DND-41 (cell line): ENCODE measurements at regions not wholly inside any gene's neighbourhood (a gene's known extent, or its start where the extent isn't known, plus 50 kb on each side); places are given as distances from the start of the nearest gene placed in this dataset.

Experiments used
- ATAC-seq: fragments of 200-7000 bp; cut with Tn5 transposase; 3 replicates; pipeline ENCODE4 v1.9.1; 2021; ENCODE audit warnings: low read depth; ENCODE audit not compliant: insufficient read depth
- DNase-seq: peaks from one replicate; pipeline ENCODE4 v3.0.0-alpha.2; 2020
- H2AFZ ChIP-seq: 2 replicates; pipeline ENCODE4 v1.6.0; 2012; ENCODE audit warnings: low read depth, low read length
- H3K27ac ChIP-seq: 2 replicates; pipeline ENCODE4 v1.5.1; 2012; ENCODE audit warnings: low read length, inconsistent platforms
- H3K27me3 ChIP-seq: fragments of 200-600 bp; sonication (generic); 2 replicates; pipeline ENCODE4 v1.6.0; 2012; ENCODE audit warnings: low read length, mild to moderate bottlenecking, inconsistent platforms; ENCODE audit not compliant: insufficient read depth, poor library complexity
- H3K36me3 ChIP-seq: 2 replicates; pipeline ENCODE4 v1.5.1; 2012; ENCODE audit warnings: low read length, inconsistent platforms; ENCODE audit not compliant: insufficient read depth
- H3K4me1 ChIP-seq: 2 replicates; pipeline ENCODE4 v1.5.1; 2012; ENCODE audit warnings: mild to moderate bottlenecking, low read length; ENCODE audit not compliant: insufficient read depth
- H3K4me2 ChIP-seq: 2 replicates; pipeline ENCODE4 v1.6.0; 2012; ENCODE audit warnings: mild to moderate bottlenecking, moderate library complexity, low read length, inconsistent platforms; ENCODE audit not compliant: insufficient read depth
- H3K4me3 ChIP-seq, 2 experiments: fragments of 200-600 bp in 1 of 2; shearing (Covaris generic) in 1 of 2; 2 replicates each; pipeline ENCODE4 v1.5.1; 2012 to 2016; ENCODE audit warnings: inconsistent platforms in 2 of 2, low read length in 2 of 2, mild to moderate bottlenecking in 2 of 2, low read depth in 1 of 2, moderate library complexity in 1 of 2
- H3K79me2 ChIP-seq: 2 replicates; pipeline ENCODE4 v1.6.0; 2012; ENCODE audit warnings: low read length, inconsistent platforms; ENCODE audit not compliant: insufficient read depth
- H3K9ac ChIP-seq: 2 replicates; pipeline ENCODE4 v1.6.0; 2012; ENCODE audit warnings: low read depth, mild to moderate bottlenecking, inconsistent platforms, low read length, moderate library complexity
- H3K9me3 ChIP-seq: 2 replicates; pipeline ENCODE4 v1.5.1; 2012; ENCODE audit warnings: low read length, moderate library complexity, mild to moderate bottlenecking, inconsistent platforms; ENCODE audit not compliant: insufficient read depth, severe bottlenecking
- H4K20me1 ChIP-seq: 2 replicates; pipeline ENCODE4 v1.6.0; 2012; ENCODE audit warnings: low read length; ENCODE audit not compliant: insufficient read depth
- EZH2 ChIP-seq: IDR thresholded peaks from 3 replicates; pipeline ENCODE4 v1.6.1; 2012; ENCODE audit warnings: borderline replicate concordance, low read depth, mild to moderate bottlenecking, moderate library complexity, low read length, inconsistent platforms; ENCODE audit not compliant: severe bottlenecking
- TF ChIP-seq, protein P1 (sequence below): IDR thresholded peaks from 2 replicates; pipeline ENCODE4 v1.5.1; 2012; ENCODE audit warnings: borderline replicate concordance, low read length, moderate library complexity, mild to moderate bottlenecking; ENCODE audit not compliant: poor library complexity, severe bottlenecking; ENCODE audit errors: extremely low read depth

- no peak overlapping the region for H3K4me2 ChIP-seq
- H3K4me3 ChIP-seq = no peak overlapping the region
- no peak overlapping the region for H3K27ac ChIP-seq
- H3K79me2 ChIP-seq = no peaks in the 10 kb centered on the region
- DNase-seq (no peak), ATAC-seq (no peak)
- peaks cover 15% of the 10 kb centered on the region for H3K27me3 ChIP-seq
- H3K36me3 ChIP-seq = no peaks in the 10 kb centered on the region
- no peak overlapping the region for H3K9ac ChIP-seq
- H3K9me3 ChIP-seq = no peaks in the 10 kb centered on the region
- H2AFZ ChIP-seq = no peak overlapping the region
- H3K4me1 ChIP-seq = no peaks in the 10 kb centered on the region
- no peak for TF ChIP-seq EZH2
- TF ChIP-seq, protein P1, sequence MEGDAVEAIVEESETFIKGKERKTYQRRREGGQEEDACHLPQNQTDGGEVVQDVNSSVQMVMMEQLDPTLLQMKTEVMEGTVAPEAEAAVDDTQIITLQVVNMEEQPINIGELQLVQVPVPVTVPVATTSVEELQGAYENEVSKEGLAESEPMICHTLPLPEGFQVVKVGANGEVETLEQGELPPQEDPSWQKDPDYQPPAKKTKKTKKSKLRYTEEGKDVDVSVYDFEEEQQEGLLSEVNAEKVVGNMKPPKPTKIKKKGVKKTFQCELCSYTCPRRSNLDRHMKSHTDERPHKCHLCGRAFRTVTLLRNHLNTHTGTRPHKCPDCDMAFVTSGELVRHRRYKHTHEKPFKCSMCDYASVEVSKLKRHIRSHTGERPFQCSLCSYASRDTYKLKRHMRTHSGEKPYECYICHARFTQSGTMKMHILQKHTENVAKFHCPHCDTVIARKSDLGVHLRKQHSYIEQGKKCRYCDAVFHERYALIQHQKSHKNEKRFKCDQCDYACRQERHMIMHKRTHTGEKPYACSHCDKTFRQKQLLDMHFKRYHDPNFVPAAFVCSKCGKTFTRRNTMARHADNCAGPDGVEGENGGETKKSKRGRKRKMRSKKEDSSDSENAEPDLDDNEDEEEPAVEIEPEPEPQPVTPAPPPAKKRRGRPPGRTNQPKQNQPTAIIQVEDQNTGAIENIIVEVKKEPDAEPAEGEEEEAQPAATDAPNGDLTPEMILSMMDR = no peak
- no peaks in the 10 kb centered on the region for H4K20me1 ChIP-seq
These were observed 170.9 kb downstream of the ACKR3 start for GRCh38 chr2:236740506-236740905.

DNA sequence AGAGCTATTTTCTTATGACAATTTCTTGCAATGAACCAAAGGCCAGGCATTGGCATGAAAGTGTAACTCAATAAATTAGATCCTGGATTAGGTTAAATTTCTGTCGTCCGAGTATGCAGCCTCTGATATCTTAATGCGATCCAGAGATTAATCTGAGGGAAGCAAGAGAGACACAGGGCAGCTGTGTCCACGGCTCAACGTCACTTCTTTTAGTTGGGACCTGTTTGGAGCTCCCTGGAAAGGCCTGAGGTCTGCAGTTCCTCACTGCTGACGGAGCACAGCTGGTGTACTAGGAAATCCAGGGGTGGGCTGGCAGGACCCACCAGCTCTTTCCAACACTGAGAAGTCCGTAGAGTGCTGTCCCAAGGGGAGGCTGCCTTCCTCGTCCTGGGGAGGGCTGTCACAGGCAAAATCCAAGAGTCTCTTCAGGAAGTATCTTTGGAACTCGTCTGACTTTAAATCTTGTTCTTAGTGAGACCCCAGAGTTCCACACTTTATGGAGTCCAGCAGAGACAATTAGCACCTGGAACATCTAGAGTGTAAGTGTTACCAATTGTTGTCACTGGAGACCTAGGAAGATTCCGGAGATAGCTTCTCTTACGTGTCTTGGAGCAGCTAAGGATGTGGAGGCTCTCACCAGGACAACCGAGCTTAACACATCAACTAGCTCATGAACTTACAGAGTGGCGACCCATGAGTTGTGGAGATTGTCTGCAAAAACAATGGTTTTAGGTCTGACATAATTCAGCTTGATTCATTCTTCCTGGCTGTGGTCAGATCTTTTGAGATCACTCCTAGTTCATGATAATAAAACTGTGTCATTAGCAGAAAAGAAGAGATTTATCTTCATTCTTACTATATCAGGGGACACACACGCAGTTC lies 173.7 kb downstream of the ACKR3 start:
- Histone ChIP-seq H3K27me3 (peaks cover 22% of the 10 kb centered on the region), H3K79me2 (no peaks in the 10 kb centered on the region), H3K4me3 (no peak overlapping the region), H2AFZ (no peak overlapping the region), H3K4me1 (no peaks in the 10 kb centered on the region), H4K20me1 (peaks cover 4% of the 10 kb centered on the region; the same call in 1 of the 2 replicates), H3K36me3 (no peaks in the 10 kb centered on the region), H3K4me2 (no peak overlapping the region), H3K9ac (no peak overlapping the region), H3K27ac (no peak overlapping the region), H3K9me3 (no peaks in the 10 kb centered on the region)
- TF ChIP-seq, protein P1 = no peak
- TF ChIP-seq EZH2 = no peak
- DNase-seq (no peak), ATAC-seq (no peak)

DNA sequence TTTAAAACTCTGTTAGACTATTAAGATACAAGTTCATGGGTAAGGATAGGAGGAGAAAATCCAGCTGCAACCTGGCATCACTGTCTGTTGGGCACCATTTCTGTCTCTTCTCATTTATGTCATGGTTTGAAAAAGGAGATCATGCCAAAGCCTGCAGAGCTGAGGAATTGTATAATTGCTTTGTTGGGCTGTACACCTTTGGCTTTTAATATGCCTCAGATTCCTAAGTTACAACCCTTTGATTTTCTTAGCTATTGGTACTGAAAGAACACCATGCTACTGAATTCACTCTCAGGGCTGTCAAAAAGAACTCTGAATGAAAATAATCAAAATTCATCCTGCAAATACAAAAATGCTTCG lies 174.3 kb downstream of the ACKR3 start:
- Histone ChIP-seq H3K36me3 (no peaks in the 10 kb centered on the region), H3K27ac (no peak overlapping the region), H3K9ac (no peak overlapping the region), H3K4me1 (no peaks in the 10 kb centered on the region), H2AFZ (no peak overlapping the region), H3K4me3 (no peak overlapping the region), H4K20me1 (peaks cover 4% of the 10 kb centered on the region; the same call in 1 of the 2 replicates), H3K4me2 (no peak overlapping the region), H3K79me2 (no peaks in the 10 kb centered on the region), H3K9me3 (no peaks in the 10 kb centered on the region), H3K27me3 (peaks cover 22% of the 10 kb centered on the region)
- DNase-seq (no peak), ATAC-seq (no peak)
- no peak for TF ChIP-seq EZH2

DNA sequence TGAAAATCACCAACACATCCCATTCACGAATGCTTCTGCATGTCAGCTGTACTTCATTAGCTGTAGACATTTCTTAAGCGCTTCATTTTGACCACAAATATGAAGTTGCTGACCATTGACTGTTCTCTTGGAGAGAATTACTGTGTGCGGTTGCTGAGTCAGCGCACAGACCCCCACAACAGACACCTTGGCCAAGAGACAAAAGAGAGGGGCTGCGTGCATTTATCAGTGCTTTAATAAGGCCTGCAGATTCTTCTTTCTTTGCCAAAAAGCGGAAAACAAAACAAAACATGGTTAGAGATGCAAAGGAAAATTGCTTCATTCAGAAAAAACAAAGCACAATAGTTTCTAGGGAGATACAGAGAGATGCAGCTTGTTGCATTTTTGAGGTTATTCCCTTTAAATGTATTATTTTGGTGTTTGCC lies 174.7 kb downstream of the ACKR3 start:
- Histone ChIP-seq H3K9me3 (no peaks in the 10 kb centered on the region), H3K27me3 (peaks cover 22% of the 10 kb centered on the region), H3K4me1 (no peaks in the 10 kb centered on the region), H2AFZ (no peak overlapping the region), H4K20me1 (peaks cover 4% of the 10 kb centered on the region; the same call in 1 of the 2 replicates), H3K79me2 (no peaks in the 10 kb centered on the region), H3K27ac (no peak overlapping the region), H3K36me3 (no peaks in the 10 kb centered on the region), H3K9ac (no peak overlapping the region), H3K4me2 (no peak overlapping the region), H3K4me3 (no peak overlapping the region)
- DNase-seq (no peak), ATAC-seq (no peak)
- TF ChIP-seq, protein P1 = no peak
- no peak for TF ChIP-seq EZH2
